ENCODE measurements at regions not wholly inside any gene's neighbourhood (a gene's known extent, or its start where the extent isn't known, plus 50 kb on each side); places are given as distances from the start of the nearest gene placed in this dataset.
"Not testable (repeated sequence)": the region's sequence is repeated elsewhere in the genome, so short reads cannot be mapped to it uniquely, and the experiment has no call there.

- Histone ChIP-seq H3K9ac (ENCODE audit: low read length) (no peak overlapping the region), H3K27ac (ENCODE audit: low read length) (no peak overlapping the region), H3K79me2 (replicated peaks; ENCODE audit: insufficient read depth, low read length) (no peaks in the 10 kb centered on the region), H3F3A (ENCODE audit: insufficient read depth, low read length, poor library complexity, severe bottlenecking) (no peaks in the 10 kb centered on the region), H3K36me3 (ENCODE audit: insufficient read depth, low read length) (no peaks in the 10 kb centered on the region), H4K20me1 (ENCODE audit: insufficient read depth) (no peaks in the 10 kb centered on the region), H3K9me2 (ENCODE audit: insufficient read depth, low read length) (no peaks in the 10 kb centered on the region), H3K4me2 (ENCODE audit: low read length) (no peak overlapping the region), H2AFZ (ENCODE audit: low read depth, low read length) (no peak overlapping the region), H3K27me3 (ENCODE audit: insufficient read depth, low read depth, low read length) (no peaks in the 10 kb centered on the region), H3K4me3 (ENCODE audit: low read length) (no peak overlapping the region), H3K9me3 (ENCODE audit: low read length) (no peaks in the 10 kb centered on the region)
- no peak for TF ChIP-seq TAF1 (IDR thresholded peaks at IDR 0.05; ENCODE audit: low read depth)
- TF ChIP-seq SMC3 (conservative IDR thresholded peaks at IDR 0.05; ENCODE audit: poor library complexity) = no peak
- no peak for TF ChIP-seq MXI1 (conservative IDR thresholded peaks at IDR 0.05; ENCODE audit: poor library complexity, severe bottlenecking)
- no peak for TF ChIP-seq POLR2AphosphoS5 (IDR thresholded peaks at IDR 0.05)
Measured at GRCh38 chr12:87406926-87407325, 622.3 kb downstream of the C12orf50 start.

DNA sequence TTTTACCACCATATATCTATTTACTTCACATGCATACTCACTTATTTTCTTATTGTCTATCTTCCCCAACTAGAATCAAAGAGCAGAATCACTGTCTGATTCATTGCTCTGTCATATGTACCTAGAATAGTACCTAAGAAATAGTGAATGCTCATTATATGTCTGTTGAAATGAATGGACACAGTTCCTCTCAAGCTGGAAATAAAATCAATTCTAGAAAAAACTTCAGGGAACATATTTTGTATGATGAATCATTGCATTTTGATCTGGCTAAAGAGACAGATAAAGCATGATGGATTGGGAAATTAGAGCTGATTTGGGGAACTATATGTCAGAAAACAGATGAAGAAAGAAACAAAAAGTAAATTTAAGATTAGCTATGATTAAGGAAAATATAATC lies 623.3 kb downstream of the C12orf50 start:
- no peak overlapping the region for H3K4me2 ChIP-seq (ENCODE audit: low read length)
- H3K4me3 ChIP-seq (ENCODE audit: low read length) = no peak overlapping the region
- no peaks in the 10 kb centered on the region for H3K9me2 ChIP-seq (ENCODE audit: insufficient read depth, low read length)
- no peaks in the 10 kb centered on the region for H3K36me3 ChIP-seq (ENCODE audit: insufficient read depth, low read length)
- H3K9me3 ChIP-seq (ENCODE audit: low read length) = no peaks in the 10 kb centered on the region
- no peaks in the 10 kb centered on the region for H4K20me1 ChIP-seq (ENCODE audit: insufficient read depth)
- H3K27ac ChIP-seq (ENCODE audit: low read length) = no peak overlapping the region
- H3K79me2 ChIP-seq (replicated peaks; ENCODE audit: insufficient read depth, low read length) = no peaks in the 10 kb centered on the region
- no peaks in the 10 kb centered on the region for H3K27me3 ChIP-seq (ENCODE audit: insufficient read depth, low read depth, low read length)
- H3K9ac ChIP-seq (ENCODE audit: low read length) = no peak overlapping the region
- H3F3A ChIP-seq (ENCODE audit: insufficient read depth, low read length, poor library complexity, severe bottlenecking) = no peaks in the 10 kb centered on the region
- no peak overlapping the region for H2AFZ ChIP-seq (ENCODE audit: low read depth, low read length)
- no peak for TF ChIP-seq POLR2AphosphoS5 (IDR thresholded peaks at IDR 0.05)
- TF ChIP-seq, protein P1, sequence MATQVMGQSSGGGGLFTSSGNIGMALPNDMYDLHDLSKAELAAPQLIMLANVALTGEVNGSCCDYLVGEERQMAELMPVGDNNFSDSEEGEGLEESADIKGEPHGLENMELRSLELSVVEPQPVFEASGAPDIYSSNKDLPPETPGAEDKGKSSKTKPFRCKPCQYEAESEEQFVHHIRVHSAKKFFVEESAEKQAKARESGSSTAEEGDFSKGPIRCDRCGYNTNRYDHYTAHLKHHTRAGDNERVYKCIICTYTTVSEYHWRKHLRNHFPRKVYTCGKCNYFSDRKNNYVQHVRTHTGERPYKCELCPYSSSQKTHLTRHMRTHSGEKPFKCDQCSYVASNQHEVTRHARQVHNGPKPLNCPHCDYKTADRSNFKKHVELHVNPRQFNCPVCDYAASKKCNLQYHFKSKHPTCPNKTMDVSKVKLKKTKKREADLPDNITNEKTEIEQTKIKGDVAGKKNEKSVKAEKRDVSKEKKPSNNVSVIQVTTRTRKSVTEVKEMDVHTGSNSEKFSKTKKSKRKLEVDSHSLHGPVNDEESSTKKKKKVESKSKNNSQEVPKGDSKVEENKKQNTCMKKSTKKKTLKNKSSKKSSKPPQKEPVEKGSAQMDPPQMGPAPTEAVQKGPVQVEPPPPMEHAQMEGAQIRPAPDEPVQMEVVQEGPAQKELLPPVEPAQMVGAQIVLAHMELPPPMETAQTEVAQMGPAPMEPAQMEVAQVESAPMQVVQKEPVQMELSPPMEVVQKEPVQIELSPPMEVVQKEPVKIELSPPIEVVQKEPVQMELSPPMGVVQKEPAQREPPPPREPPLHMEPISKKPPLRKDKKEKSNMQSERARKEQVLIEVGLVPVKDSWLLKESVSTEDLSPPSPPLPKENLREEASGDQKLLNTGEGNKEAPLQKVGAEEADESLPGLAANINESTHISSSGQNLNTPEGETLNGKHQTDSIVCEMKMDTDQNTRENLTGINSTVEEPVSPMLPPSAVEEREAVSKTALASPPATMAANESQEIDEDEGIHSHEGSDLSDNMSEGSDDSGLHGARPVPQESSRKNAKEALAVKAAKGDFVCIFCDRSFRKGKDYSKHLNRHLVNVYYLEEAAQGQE (IDR thresholded peaks at IDR 0.05; ENCODE audit: borderline replicate concordance) = no peak
- TF ChIP-seq RAD21 (conservative IDR thresholded peaks at IDR 0.05) = no peak
- TF ChIP-seq MXI1 (conservative IDR thresholded peaks at IDR 0.05; ENCODE audit: poor library complexity, severe bottlenecking) = no peak
- TF ChIP-seq SMC3 (conservative IDR thresholded peaks at IDR 0.05; ENCODE audit: poor library complexity) = no peak
- TF ChIP-seq EP300 (conservative IDR thresholded peaks at IDR 0.05; ENCODE audit: poor library complexity, severe bottlenecking) = no peak
- no peak for TF ChIP-seq EZH2 (IDR thresholded peaks at IDR 0.05; ENCODE audit: borderline replicate concordance, insufficient read depth, low read length, poor library complexity, severe bottlenecking)
- TF ChIP-seq CTCF (IDR thresholded peaks at IDR 0.05; ENCODE audit: poor library complexity, severe bottlenecking) = no peak
- TF ChIP-seq TAF1 (IDR thresholded peaks at IDR 0.05; ENCODE audit: low read depth) = no peak

DNA sequence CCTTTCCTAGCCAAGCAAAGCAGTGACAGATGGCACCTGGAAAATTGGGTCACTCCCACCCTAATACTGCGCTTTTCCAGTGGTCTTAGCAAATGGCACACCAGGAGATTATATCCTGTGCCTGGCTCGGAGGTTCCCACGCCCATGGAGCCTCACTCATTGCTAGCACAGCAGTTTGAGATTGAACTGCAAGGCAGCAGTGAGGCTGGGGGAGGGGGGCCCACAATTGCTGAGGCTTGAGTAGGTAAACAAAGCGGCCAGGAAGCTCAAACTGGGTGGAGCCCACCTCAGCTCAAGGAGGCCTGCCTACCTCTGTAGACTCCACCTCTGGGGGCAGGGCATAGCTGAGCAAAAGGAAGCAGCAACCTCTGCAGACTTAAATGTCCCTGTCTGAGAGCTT lies 635.0 kb downstream of the C12orf50 start:
- H3K4me2 ChIP-seq (ENCODE audit: low read length); H3F3A ChIP-seq (ENCODE audit: insufficient read depth, low read length, poor library complexity, severe bottlenecking); H3K9me2 ChIP-seq (ENCODE audit: insufficient read depth, low read length); H3K36me3 ChIP-seq (ENCODE audit: insufficient read depth, low read length); H3K9me3 ChIP-seq (ENCODE audit: low read length); H3K27me3 ChIP-seq (ENCODE audit: insufficient read depth, low read depth, low read length); H3K79me2 ChIP-seq (replicated peaks; ENCODE audit: insufficient read depth, low read length); H3K27ac ChIP-seq (ENCODE audit: low read length); H3K4me3 ChIP-seq (ENCODE audit: low read length); H2AFZ ChIP-seq (ENCODE audit: low read depth, low read length); H3K9ac ChIP-seq (ENCODE audit: low read length); H4K20me1 ChIP-seq (ENCODE audit: insufficient read depth): not testable (repeated sequence)

Measured in neural cell (in vitro differentiated cells).